ENCODE measurements at regions not wholly inside any gene's neighbourhood (a gene's known extent, or its start where the extent isn't known, plus 50 kb on each side); places are given as distances from the start of the nearest gene placed in this dataset.
"Not testable (repeated sequence)": the region's sequence is repeated elsewhere in the genome, so short reads cannot be mapped to it uniquely, and the experiment has no call there.

DNA sequence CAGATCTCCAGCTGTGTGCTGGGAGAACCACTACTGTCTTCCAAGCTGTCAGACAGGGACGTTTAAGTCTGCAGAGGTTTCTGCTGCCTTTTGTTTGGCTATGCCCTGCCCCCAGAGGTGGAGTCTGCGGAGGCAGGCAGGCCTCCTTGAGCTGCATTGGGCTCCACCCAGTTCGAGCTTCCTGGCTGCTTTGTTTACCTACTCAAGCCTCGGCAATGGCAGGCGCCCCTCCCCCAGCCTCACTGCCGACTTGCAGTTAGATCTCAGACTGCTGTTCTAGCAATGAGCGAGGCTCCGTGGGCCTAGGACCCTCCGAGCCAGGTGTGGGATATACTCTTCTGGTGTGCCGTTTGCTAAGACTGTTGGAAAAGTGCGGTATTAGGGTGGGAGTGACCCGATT is 206.8 kb upstream of the FBXO33 start:
- ATAC-seq; H3K9me2 ChIP-seq (ENCODE audit: insufficient read depth); H3F3A ChIP-seq (replicated peaks; ENCODE audit: low read depth); H3K4me3 Mint-ChIP-seq; H3K27ac ChIP-seq (ENCODE audit: low read depth); H3K27me3 Mint-ChIP-seq (ENCODE audit: insufficient read depth, low read depth, poor library complexity); H3K4me2 ChIP-seq; H3K27ac Mint-ChIP-seq; H3K79me2 ChIP-seq (replicated peaks; ENCODE audit: insufficient read depth); H3K4me3 ChIP-seq; H2AFZ ChIP-seq; DNase-seq (ENCODE audit: low spot score); H3K4me1 ChIP-seq (ENCODE audit: insufficient read depth); H3K27me3 ChIP-seq (ENCODE audit: insufficient read depth); H3K36me3 ChIP-seq (ENCODE audit: insufficient read depth); H4K20me1 ChIP-seq (replicated peaks; ENCODE audit: insufficient read depth); H3K4me1 Mint-ChIP-seq: not testable (repeated sequence)
- H3K9me3 Mint-ChIP-seq = peaks cover 18% of the 10 kb centered on the region
- H3K36me3 Mint-ChIP-seq (ENCODE audit: low read depth) = peaks cover 15% of the 10 kb centered on the region

DNA sequence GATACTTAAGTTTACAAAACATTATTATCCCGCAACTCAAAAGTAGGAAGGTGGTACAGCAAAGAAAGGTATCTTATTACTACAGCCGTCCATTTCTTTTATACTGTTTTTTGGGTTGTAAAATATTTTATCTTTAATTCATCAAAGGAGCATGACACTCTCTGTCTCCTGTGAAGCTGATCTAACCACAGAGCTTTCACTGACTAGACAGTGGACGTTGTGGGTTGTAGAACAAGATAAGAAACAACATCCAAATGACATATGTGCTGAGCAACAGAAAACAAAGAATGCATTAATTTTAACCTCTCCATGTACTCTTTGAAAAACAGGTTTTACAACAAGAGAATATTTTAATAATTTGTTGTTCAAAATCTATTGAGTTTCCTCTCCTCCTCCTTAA is 195.9 kb upstream of the FBXO33 start:
- no peaks in the 10 kb centered on the region for H4K20me1 ChIP-seq (replicated peaks; ENCODE audit: insufficient read depth)
- DNase-seq (ENCODE audit: low spot score) (no peak), ATAC-seq (no peak)
- H2AFZ ChIP-seq = no peak overlapping the region
- no peaks in the 10 kb centered on the region for H3K4me1 ChIP-seq (ENCODE audit: insufficient read depth)
- H3K9me2 ChIP-seq (ENCODE audit: insufficient read depth) = no peaks in the 10 kb centered on the region
- Mint-ChIP-seq H3K4me3 (no peak overlapping the region), H3K27ac (no peak overlapping the region), H3K9me3 (no peaks in the 10 kb centered on the region; the same call in 2 of the 3 replicates), H3K27me3 (ENCODE audit: insufficient read depth, low read depth, poor library complexity) (no peaks in the 10 kb centered on the region), H3K36me3 (ENCODE audit: low read depth) (no peaks in the 10 kb centered on the region), H3K4me1 (no peaks in the 10 kb centered on the region)
- no peak overlapping the region for H3K27ac ChIP-seq (ENCODE audit: low read depth)
- no peaks in the 10 kb centered on the region for H3F3A ChIP-seq (replicated peaks; ENCODE audit: low read depth)
- H3K4me2 ChIP-seq = no peak overlapping the region
- no peaks in the 10 kb centered on the region for H3K36me3 ChIP-seq (ENCODE audit: insufficient read depth)
- no peaks in the 10 kb centered on the region for H3K27me3 ChIP-seq (ENCODE audit: insufficient read depth)
- no peaks in the 10 kb centered on the region for H3K79me2 ChIP-seq (replicated peaks; ENCODE audit: insufficient read depth)
- no peak overlapping the region for H3K4me3 ChIP-seq
- TF ChIP-seq, protein P1, sequence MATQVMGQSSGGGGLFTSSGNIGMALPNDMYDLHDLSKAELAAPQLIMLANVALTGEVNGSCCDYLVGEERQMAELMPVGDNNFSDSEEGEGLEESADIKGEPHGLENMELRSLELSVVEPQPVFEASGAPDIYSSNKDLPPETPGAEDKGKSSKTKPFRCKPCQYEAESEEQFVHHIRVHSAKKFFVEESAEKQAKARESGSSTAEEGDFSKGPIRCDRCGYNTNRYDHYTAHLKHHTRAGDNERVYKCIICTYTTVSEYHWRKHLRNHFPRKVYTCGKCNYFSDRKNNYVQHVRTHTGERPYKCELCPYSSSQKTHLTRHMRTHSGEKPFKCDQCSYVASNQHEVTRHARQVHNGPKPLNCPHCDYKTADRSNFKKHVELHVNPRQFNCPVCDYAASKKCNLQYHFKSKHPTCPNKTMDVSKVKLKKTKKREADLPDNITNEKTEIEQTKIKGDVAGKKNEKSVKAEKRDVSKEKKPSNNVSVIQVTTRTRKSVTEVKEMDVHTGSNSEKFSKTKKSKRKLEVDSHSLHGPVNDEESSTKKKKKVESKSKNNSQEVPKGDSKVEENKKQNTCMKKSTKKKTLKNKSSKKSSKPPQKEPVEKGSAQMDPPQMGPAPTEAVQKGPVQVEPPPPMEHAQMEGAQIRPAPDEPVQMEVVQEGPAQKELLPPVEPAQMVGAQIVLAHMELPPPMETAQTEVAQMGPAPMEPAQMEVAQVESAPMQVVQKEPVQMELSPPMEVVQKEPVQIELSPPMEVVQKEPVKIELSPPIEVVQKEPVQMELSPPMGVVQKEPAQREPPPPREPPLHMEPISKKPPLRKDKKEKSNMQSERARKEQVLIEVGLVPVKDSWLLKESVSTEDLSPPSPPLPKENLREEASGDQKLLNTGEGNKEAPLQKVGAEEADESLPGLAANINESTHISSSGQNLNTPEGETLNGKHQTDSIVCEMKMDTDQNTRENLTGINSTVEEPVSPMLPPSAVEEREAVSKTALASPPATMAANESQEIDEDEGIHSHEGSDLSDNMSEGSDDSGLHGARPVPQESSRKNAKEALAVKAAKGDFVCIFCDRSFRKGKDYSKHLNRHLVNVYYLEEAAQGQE (IDR thresholded peaks at IDR 0.05; ENCODE audit: unreplicated experiment) = no peak
- no peak for TF ChIP-seq CREB1 (CRISPR knock-in tag; IDR thresholded peaks at IDR 0.05; ENCODE audit: low read depth)
- TF ChIP-seq, protein P2, sequence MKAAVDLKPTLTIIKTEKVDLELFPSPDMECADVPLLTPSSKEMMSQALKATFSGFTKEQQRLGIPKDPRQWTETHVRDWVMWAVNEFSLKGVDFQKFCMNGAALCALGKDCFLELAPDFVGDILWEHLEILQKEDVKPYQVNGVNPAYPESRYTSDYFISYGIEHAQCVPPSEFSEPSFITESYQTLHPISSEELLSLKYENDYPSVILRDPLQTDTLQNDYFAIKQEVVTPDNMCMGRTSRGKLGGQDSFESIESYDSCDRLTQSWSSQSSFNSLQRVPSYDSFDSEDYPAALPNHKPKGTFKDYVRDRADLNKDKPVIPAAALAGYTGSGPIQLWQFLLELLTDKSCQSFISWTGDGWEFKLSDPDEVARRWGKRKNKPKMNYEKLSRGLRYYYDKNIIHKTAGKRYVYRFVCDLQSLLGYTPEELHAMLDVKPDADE (IDR thresholded peaks at IDR 0.05) = no peak
- no peak for TF ChIP-seq ZNF331 (CRISPR knock-in tag; IDR thresholded peaks at IDR 0.05; ENCODE audit: low read depth)
- TF ChIP-seq ZNF114 (CRISPR knock-in tag; IDR thresholded peaks at IDR 0.05) = no peak
- TF ChIP-seq STAT1 (IDR thresholded peaks at IDR 0.05; ENCODE audit: unreplicated experiment) = no peak
- no peak for TF ChIP-seq JUNB (IDR thresholded peaks at IDR 0.05; ENCODE audit: unreplicated experiment)
- no peak for TF ChIP-seq NANOG (IDR thresholded peaks at IDR 0.05; ENCODE audit: borderline replicate concordance)
- TF ChIP-seq, protein P3, sequence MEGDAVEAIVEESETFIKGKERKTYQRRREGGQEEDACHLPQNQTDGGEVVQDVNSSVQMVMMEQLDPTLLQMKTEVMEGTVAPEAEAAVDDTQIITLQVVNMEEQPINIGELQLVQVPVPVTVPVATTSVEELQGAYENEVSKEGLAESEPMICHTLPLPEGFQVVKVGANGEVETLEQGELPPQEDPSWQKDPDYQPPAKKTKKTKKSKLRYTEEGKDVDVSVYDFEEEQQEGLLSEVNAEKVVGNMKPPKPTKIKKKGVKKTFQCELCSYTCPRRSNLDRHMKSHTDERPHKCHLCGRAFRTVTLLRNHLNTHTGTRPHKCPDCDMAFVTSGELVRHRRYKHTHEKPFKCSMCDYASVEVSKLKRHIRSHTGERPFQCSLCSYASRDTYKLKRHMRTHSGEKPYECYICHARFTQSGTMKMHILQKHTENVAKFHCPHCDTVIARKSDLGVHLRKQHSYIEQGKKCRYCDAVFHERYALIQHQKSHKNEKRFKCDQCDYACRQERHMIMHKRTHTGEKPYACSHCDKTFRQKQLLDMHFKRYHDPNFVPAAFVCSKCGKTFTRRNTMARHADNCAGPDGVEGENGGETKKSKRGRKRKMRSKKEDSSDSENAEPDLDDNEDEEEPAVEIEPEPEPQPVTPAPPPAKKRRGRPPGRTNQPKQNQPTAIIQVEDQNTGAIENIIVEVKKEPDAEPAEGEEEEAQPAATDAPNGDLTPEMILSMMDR (conservative IDR thresholded peaks at IDR 0.05; ENCODE audit: low read depth in 2 of 2) = no peak
- TF ChIP-seq EZH2 (IDR thresholded peaks at IDR 0.05; ENCODE audit: low read depth, unreplicated experiment) = no peak
- TF ChIP-seq EZH2phosphoT487 (IDR thresholded peaks at IDR 0.05; ENCODE audit: unreplicated experiment) = no peak

All from GM23338 (cell line).